PFSK-1 (cell line): ENCODE measurements at regions not wholly inside any gene's neighbourhood (a gene's known extent, or its start where the extent isn't known, plus 50 kb on each side); places are given as distances from the start of the nearest gene placed in this dataset.

ENCODE experiments used
- FOXP2 ChIP-seq: optimal IDR thresholded peaks from 2 replicates; pipeline ENCODE3; 2011; ENCODE audit warnings: borderline replicate concordance, control low read depth, inconsistent platforms; ENCODE audit not compliant: insufficient read depth; ENCODE audit errors: extremely low read length, extremely low read depth
- POLR2AphosphoS5 ChIP-seq: IDR thresholded peaks from 2 replicates; pipeline ENCODE4 v1.6.1; 2012; ENCODE audit warnings: low read depth, mild to moderate bottlenecking, control low read depth, low read length, moderate library complexity
- REST ChIP-seq, 2 experiments: IDR thresholded peaks; 2 replicates each; pipeline versions ENCODE4 v1.6.1 to v1.8.0; 2011 to 2012; ENCODE audit warnings: low read depth in 2 of 2, low read length in 2 of 2, control low read depth in 1 of 2, inconsistent platforms in 1 of 2, mild to moderate bottlenecking in 1 of 2, moderate library complexity in 1 of 2; ENCODE audit not compliant: insufficient read depth in 1 of 2
- SIN3A ChIP-seq: IDR thresholded peaks from 2 replicates; pipeline ENCODE4 v1.6.1; 2012; ENCODE audit warnings: mild to moderate bottlenecking, low read length, moderate library complexity, borderline replicate concordance; ENCODE audit not compliant: insufficient read depth
- TAF1 ChIP-seq: IDR thresholded peaks from 2 replicates; pipeline ENCODE4 v1.6.1; 2012; ENCODE audit warnings: low read length, control low read depth, borderline replicate concordance; ENCODE audit not compliant: insufficient read depth

- TF ChIP-seq SIN3A (no peak), FOXP2 (no peak), POLR2AphosphoS5 (no peak), REST (IDR thresholded peaks at IDR 0.05; ENCODE audit: insufficient read depth in 1 of 2, low read depth in 2 of 2, low read length in 2 of 2) (no peak), TAF1 (no peak)
These were observed 179.6 kb upstream of the PHYHIPL start for GRCh38 chr10:58996866-58997265.

- TF ChIP-seq TAF1 (no peak), FOXP2 (no peak), REST (IDR thresholded peaks at IDR 0.05; ENCODE audit: insufficient read depth in 1 of 2, low read depth in 2 of 2, low read length in 2 of 2) (no peak), SIN3A (no peak)
These were observed 177.3 kb upstream of the PHYHIPL start for GRCh38 chr10:58998924-58999713.

- TF ChIP-seq POLR2AphosphoS5 (no peak), FOXP2 (no peak), SIN3A (no peak), REST (IDR thresholded peaks at IDR 0.05; ENCODE audit: insufficient read depth in 1 of 2, low read depth in 2 of 2, low read length in 2 of 2) (no peak), TAF1 (no peak)
These were observed 176.1 kb upstream of the PHYHIPL start for GRCh38 chr10:59000162-59000825.

- TF ChIP-seq SIN3A (no peak), POLR2AphosphoS5 (no peak), FOXP2 (no peak), REST (IDR thresholded peaks at IDR 0.05; ENCODE audit: insufficient read depth in 1 of 2, low read depth in 2 of 2, low read length in 2 of 2) (no peak), TAF1 (no peak)
These were observed 174.4 kb upstream of the PHYHIPL start for GRCh38 chr10:59002011-59002410.
